ENCODE measurements at regions not wholly inside any gene's neighbourhood (a gene's known extent, or its start where the extent isn't known, plus 50 kb on each side); places are given as distances from the start of the nearest gene placed in this dataset.

DNA sequence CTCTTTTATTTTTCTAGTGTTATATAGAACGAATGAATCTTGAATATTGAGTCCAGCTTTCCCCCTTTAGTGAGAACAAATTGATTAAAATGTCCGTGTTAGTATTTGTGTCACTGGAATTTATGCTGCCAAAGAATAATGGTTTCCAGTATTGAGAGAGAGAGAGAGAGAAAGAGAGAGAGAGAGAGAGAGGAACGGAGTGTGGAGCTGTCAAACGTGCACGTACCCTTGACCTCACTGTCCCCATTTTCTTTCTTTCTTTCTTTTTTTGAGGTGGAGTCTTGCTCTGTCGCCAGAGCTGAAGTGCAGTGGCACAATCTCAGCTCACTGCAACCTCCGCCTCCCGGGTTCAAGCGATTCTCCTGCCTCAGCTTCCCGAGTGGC, 70.9 kb upstream of the GREM2 start (continued):
- TF ChIP-seq, protein P1, sequence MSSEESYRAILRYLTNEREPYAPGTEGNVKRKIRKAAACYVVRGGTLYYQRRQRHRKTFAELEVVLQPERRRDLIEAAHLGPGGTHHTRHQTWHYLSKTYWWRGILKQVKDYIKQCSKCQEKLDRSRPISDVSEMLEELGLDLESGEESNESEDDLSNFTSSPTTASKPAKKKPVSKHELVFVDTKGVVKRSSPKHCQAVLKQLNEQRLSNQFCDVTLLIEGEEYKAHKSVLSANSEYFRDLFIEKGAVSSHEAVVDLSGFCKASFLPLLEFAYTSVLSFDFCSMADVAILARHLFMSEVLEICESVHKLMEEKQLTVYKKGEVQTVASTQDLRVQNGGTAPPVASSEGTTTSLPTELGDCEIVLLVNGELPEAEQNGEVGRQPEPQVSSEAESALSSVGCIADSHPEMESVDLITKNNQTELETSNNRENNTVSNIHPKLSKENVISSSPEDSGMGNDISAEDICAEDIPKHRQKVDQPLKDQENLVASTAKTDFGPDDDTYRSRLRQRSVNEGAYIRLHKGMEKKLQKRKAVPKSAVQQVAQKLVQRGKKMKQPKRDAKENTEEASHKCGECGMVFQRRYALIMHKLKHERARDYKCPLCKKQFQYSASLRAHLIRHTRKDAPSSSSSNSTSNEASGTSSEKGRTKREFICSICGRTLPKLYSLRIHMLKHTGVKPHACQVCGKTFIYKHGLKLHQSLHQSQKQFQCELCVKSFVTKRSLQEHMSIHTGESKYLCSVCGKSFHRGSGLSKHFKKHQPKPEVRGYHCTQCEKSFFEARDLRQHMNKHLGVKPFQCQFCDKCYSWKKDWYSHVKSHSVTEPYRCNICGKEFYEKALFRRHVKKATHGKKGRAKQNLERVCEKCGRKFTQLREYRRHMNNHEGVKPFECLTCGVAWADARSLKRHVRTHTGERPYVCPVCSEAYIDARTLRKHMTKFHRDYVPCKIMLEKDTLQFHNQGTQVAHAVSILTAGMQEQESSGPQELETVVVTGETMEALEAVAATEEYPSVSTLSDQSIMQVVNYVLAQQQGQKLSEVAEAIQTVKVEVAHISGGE (CRISPR knock-in tag; IDR thresholded peaks at IDR 0.05), result no peak
- TF ChIP-seq CBX5 (IDR thresholded peaks at IDR 0.05; ENCODE audit: low read depth) (no peak), CBFB (IDR thresholded peaks at IDR 0.05; ENCODE audit: low read depth) (no peak)

DNA sequence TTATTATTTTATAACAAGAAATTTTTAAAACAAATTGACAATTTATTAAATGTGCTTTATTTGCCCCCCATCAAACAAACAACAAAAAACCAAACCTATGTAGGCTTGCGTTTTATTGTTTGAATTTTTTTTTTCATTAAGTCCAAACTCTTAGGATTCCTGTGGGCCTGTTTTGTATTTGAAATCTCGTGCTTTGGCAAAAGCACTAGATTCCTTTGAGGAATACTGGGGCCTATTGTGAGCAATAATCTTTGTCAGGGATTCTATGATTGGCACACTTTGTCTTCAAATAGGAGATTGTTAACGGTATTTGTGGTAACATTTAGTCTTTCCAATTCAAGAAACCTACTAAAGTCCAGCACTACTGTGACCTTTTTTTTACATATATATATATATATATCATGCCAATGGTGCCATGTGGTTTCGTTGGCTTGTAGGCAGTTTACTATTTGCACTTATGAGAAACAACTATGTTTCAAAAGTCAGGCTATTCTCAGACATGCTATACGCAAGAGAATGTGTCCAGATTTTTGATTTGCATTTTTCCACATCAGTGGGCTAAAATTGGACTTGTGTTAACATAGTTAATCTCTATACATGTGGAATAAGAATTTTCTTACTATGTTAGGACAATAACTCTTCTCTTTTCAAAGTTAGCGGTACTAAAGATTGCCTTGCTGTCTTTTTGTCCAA, 70.4 kb upstream of the GREM2 start:
- FAIRE-seq (no peak), ATAC-seq (no peak), DNase-seq (ENCODE audit: low read depth, low spot score) (no peak)
- POLR2A ChIA-PET, result no interaction called here
- no peaks in the 10 kb centered on the region for H4K20me1 ChIP-seq (ENCODE audit: control insufficient read depth, insufficient read depth)
- H3K27me3 ChIP-seq (replicated peaks in 1 of 2; ENCODE audit: control insufficient read depth in 2 of 2, insufficient read depth in 2 of 2, low read length in 1 of 2), result no peaks in the 10 kb centered on the region
- CTCF ChIA-PET, result no interaction called here
- H3K9ac ChIP-seq (ENCODE audit: control insufficient read depth, insufficient read depth, low read length), result no peak overlapping the region
- H3K27ac ChIP-seq (ENCODE audit: control insufficient read depth, insufficient read depth), result no peak overlapping the region
- 41% methylated on average over 6 of the region's 6 CpGs for WGBS (ENCODE audit: insufficient coverage, insufficient replicate concordance, low lambda C conversion rate, missing lambda C conversion rate)
- no peaks in the 10 kb centered on the region for H3K4me1 ChIP-seq (ENCODE audit: control insufficient read depth, insufficient read depth, low read length)
- intact Hi-C loops (cut with micrococcal nuclease; ENCODE audit: unreplicated experiment), result no loop called here
- H3K36me3 ChIP-seq (ENCODE audit: control insufficient read depth in 2 of 2, insufficient read depth in 2 of 2, low read length in 1 of 2), result no peaks in the 10 kb centered on the region
- SMC1A ChIA-PET (ENCODE audit: uncharacterized antibody, unreplicated experiment), result no interaction called here
- H3K9me3 ChIP-seq (replicated peaks; ENCODE audit: control insufficient read depth, insufficient read depth, low read length), result no peaks in the 10 kb centered on the region
- no peaks in the 10 kb centered on the region for H3K79me2 ChIP-seq (ENCODE audit: control insufficient read depth, insufficient read depth, low read length)
- BruUV-seq (replicated peaks), result no TSS peak
- H3K4me2 ChIP-seq (ENCODE audit: control insufficient read depth, insufficient read depth), result no peak overlapping the region
- H2AFZ ChIP-seq (ENCODE audit: control insufficient read depth, low read depth, low read length), result no peak overlapping the region
- RAD21 ChIA-PET (ENCODE audit: unreplicated experiment), result no interaction called here
- H3K4me3 ChIP-seq, result no peak overlapping the region
- in situ Hi-C loops (cut with MboI), result no loop called here
- TF ChIP-seq MTA3 (IDR thresholded peaks at IDR 0.05; ENCODE audit: borderline replicate concordance, low read length) (no peak), MEF2A (IDR thresholded peaks at IDR 0.05; ENCODE audit: insufficient read depth, low read depth, low read length) (no peak), SRF (IDR thresholded peaks at IDR 0.05; ENCODE audit: low read depth in 2 of 2, low read length in 2 of 2) (no peak), RCOR1 (conservative IDR thresholded peaks at IDR 0.05; ENCODE audit: low read depth, low read length) (no peak), BCL3 (IDR thresholded peaks at IDR 0.05; ENCODE audit: borderline replicate concordance, insufficient read depth, low read depth, low read length, poor library complexity, severe bottlenecking) (no peak), RAD21 (IDR thresholded peaks at IDR 0.05; ENCODE audit: insufficient read depth, low read depth, low read length) (no peak), BHLHE40 (IDR thresholded peaks at IDR 0.05; ENCODE audit: borderline replicate concordance in 1 of 2, low read depth in 2 of 2, low read length in 1 of 2) (no peak), MYC (IDR thresholded peaks at IDR 0.05; ENCODE audit: insufficient read depth, insufficient read length, insufficient replicate concordance, low read length, severe bottlenecking) (no peak)
- TF ChIP-seq, protein P2, sequence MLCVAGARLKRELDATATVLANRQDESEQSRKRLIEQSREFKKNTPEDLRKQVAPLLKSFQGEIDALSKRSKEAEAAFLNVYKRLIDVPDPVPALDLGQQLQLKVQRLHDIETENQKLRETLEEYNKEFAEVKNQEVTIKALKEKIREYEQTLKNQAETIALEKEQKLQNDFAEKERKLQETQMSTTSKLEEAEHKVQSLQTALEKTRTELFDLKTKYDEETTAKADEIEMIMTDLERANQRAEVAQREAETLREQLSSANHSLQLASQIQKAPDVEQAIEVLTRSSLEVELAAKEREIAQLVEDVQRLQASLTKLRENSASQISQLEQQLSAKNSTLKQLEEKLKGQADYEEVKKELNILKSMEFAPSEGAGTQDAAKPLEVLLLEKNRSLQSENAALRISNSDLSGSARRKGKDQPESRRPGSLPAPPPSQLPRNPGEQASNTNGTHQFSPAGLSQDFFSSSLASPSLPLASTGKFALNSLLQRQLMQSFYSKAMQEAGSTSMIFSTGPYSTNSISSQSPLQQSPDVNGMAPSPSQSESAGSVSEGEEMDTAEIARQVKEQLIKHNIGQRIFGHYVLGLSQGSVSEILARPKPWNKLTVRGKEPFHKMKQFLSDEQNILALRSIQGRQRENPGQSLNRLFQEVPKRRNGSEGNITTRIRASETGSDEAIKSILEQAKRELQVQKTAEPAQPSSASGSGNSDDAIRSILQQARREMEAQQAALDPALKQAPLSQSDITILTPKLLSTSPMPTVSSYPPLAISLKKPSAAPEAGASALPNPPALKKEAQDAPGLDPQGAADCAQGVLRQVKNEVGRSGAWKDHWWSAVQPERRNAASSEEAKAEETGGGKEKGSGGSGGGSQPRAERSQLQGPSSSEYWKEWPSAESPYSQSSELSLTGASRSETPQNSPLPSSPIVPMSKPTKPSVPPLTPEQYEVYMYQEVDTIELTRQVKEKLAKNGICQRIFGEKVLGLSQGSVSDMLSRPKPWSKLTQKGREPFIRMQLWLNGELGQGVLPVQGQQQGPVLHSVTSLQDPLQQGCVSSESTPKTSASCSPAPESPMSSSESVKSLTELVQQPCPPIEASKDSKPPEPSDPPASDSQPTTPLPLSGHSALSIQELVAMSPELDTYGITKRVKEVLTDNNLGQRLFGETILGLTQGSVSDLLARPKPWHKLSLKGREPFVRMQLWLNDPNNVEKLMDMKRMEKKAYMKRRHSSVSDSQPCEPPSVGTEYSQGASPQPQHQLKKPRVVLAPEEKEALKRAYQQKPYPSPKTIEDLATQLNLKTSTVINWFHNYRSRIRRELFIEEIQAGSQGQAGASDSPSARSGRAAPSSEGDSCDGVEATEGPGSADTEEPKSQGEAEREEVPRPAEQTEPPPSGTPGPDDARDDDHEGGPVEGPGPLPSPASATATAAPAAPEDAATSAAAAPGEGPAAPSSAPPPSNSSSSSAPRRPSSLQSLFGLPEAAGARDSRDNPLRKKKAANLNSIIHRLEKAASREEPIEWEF (IDR thresholded peaks at IDR 0.05; ENCODE audit: insufficient replicate concordance, low read depth, low read length), result no peak
